KMS-11 (cell line): ENCODE measurements at regions not wholly inside any gene's neighbourhood (a gene's known extent, or its start where the extent isn't known, plus 50 kb on each side); places are given as distances from the start of the nearest gene placed in this dataset.

Experiments
- H2AFZ ChIP-seq: fragments of 200-600 bp; sonication (generic); 2 replicates; pipeline ENCODE4 v1.6.1; 2016; ENCODE audit warnings: antibody characterized with exemption, mixed run types, low read depth
- H3K27ac ChIP-seq: fragments of 200-600 bp; sonication (generic); 2 replicates; pipeline ENCODE4 v1.6.1; 2016; ENCODE audit warnings: mild to moderate bottlenecking, mixed run types
- H3K27me3 ChIP-seq: fragments of 200-600 bp; sonication (generic); 2 replicates; pipeline ENCODE4 v1.6.1; 2017; ENCODE audit warnings: mild to moderate bottlenecking, low read depth, mixed run types, moderate library complexity; ENCODE audit not compliant: insufficient read depth
- H3K36me3 ChIP-seq: fragments of 200-600 bp; sonication (generic); 2 replicates; pipeline ENCODE4 v1.6.1; 2017; ENCODE audit warnings: mild to moderate bottlenecking, mixed run types; ENCODE audit not compliant: insufficient read depth
- H3K4me1 ChIP-seq: fragments of 200-600 bp; sonication (generic); 2 replicates; pipeline ENCODE4 v1.6.1; 2016; ENCODE audit warnings: mild to moderate bottlenecking, low read depth, mixed run types; ENCODE audit not compliant: poor library complexity, severe bottlenecking
- H3K4me2 ChIP-seq: fragments of 200-600 bp; sonication (generic); 2 replicates; pipeline ENCODE4 v1.7.0; 2016; ENCODE audit warnings: mild to moderate bottlenecking, mixed run types
- H3K4me3 ChIP-seq: fragments of 200-600 bp; sonication (generic); IDR thresholded peaks from 2 replicates; pipeline ENCODE4 v1.6.1; 2017; ENCODE audit warnings: low read depth, low read length, mixed read lengths; ENCODE audit not compliant: insufficient read depth
- H3K79me2 ChIP-seq: fragments of 200-600 bp; sonication (generic); 2 replicates; pipeline ENCODE4 v1.6.1; 2016; ENCODE audit warnings: low read depth, mixed run types; ENCODE audit not compliant: insufficient read depth
- H3K9ac ChIP-seq: fragments of 200-600 bp; sonication (generic); 2 replicates; pipeline ENCODE4 v1.6.1; 2016; ENCODE audit warnings: mild to moderate bottlenecking, mixed run types
- H4K20me1 ChIP-seq: fragments of 200-600 bp; sonication (generic); 2 replicates; pipeline ENCODE4 v1.6.1; 2016; ENCODE audit warnings: mild to moderate bottlenecking, mixed run types; ENCODE audit not compliant: insufficient read depth
- CTCF ChIP-seq: fragments of 200-600 bp; sonication (generic); conservative IDR thresholded peaks from 2 replicates; pipeline ENCODE4 v1.6.1; 2017; ENCODE audit warnings: low read depth, mild to moderate bottlenecking, antibody characterized with exemption, low read length, moderate library complexity, mixed read lengths

- Histone ChIP-seq H3K79me2 (no peaks in the 10 kb centered on the region), H3K36me3 (no peaks in the 10 kb centered on the region), H3K27me3 (no peaks in the 10 kb centered on the region), H3K4me2 (no peak overlapping the region), H3K9ac (no peak overlapping the region), H3K4me1 (peaks cover 35% of the 10 kb centered on the region), H2AFZ (no peak overlapping the region), H3K4me3 (no peak overlapping the region), H3K27ac (no peak overlapping the region), H4K20me1 (no peaks in the 10 kb centered on the region)
- TF ChIP-seq CTCF: no peak
Measured at GRCh38 chr13:84139561-84140158, 257.4 kb upstream of the SLITRK1 start.

GRCh38 chr13:84137292-84137691 is 255.0 kb upstream of the SLITRK1 start:
- H2AFZ ChIP-seq: no peak overlapping the region
- no peaks in the 10 kb centered on the region for H3K36me3 ChIP-seq
- no peak for TF ChIP-seq CTCF
- peak overlapping the region; percentile 64 for H3K27ac ChIP-seq
- H3K27me3 ChIP-seq: no peaks in the 10 kb centered on the region
- no peak overlapping the region for H3K9ac ChIP-seq
- peak overlapping the region; percentile 77 for H3K4me2 ChIP-seq
- H4K20me1 ChIP-seq: no peaks in the 10 kb centered on the region
- H3K4me1 ChIP-seq: peaks cover 35% of the 10 kb centered on the region
- H3K4me3 ChIP-seq: no peak overlapping the region
- H3K79me2 ChIP-seq: no peaks in the 10 kb centered on the region

GRCh38 chr13:84136582-84136981 is 254.3 kb upstream of the SLITRK1 start:
- no peak for TF ChIP-seq CTCF
- peak overlapping the region; percentile 10; the same call in 1 of the 2 replicates for H3K9ac ChIP-seq
- peaks cover 35% of the 10 kb centered on the region for H3K4me1 ChIP-seq
- H3K4me3 ChIP-seq: no peak overlapping the region
- peak overlapping the region; percentile 64 for H3K27ac ChIP-seq
- H3K27me3 ChIP-seq: no peaks in the 10 kb centered on the region
- no peaks in the 10 kb centered on the region for H3K79me2 ChIP-seq
- no peaks in the 10 kb centered on the region for H3K36me3 ChIP-seq
- H3K4me2 ChIP-seq: peak overlapping the region; percentile 77
- no peaks in the 10 kb centered on the region for H4K20me1 ChIP-seq
- peak overlapping the region; percentile 27; the same call in 1 of the 2 replicates for H2AFZ ChIP-seq

- Histone ChIP-seq H3K27me3 (no peaks in the 10 kb centered on the region), H3K4me3 (no peak overlapping the region), H3K9ac (no peak overlapping the region), H2AFZ (no peak overlapping the region), H4K20me1 (no peaks in the 10 kb centered on the region), H3K36me3 (no peaks in the 10 kb centered on the region), H3K4me1 (peaks cover 42% of the 10 kb centered on the region), H3K79me2 (no peaks in the 10 kb centered on the region), H3K4me2 (no peak overlapping the region), H3K27ac (no peak overlapping the region)
- TF ChIP-seq CTCF: no peak
Measured at GRCh38 chr13:84132491-84132890, 250.2 kb upstream of the SLITRK1 start.
